HepG2 (cell line): ENCODE measurements at regions not wholly inside any gene's neighbourhood (a gene's known extent, or its start where the extent isn't known, plus 50 kb on each side); places are given as distances from the start of the nearest gene placed in this dataset.
A peak's percentile ranks its signal among the peaks of the same experiment; 100 is the strongest.

Source experiments
- BCL3 ChIP-seq: sonication (generic); formaldehyde crosslinking; IDR thresholded peaks from 2 replicates; pipeline ENCODE4 v1.5.1; 2020; ENCODE audit warnings: mild to moderate bottlenecking, missing genetic modification reagents, moderate library complexity
- CTCF ChIP-seq: sonication (generic); formaldehyde crosslinking; IDR thresholded peaks from 2 replicates; pipeline ENCODE4 v1.5.0; 2020; ENCODE audit warnings: mild to moderate bottlenecking, missing genetic modification reagents, moderate library complexity
- FOXK2 ChIP-seq: fragments of 450-650 bp; IDR thresholded peaks from 2 replicates; pipeline ENCODE4 v1.6.1; 2016
- FUBP1 ChIP-seq: sonication (generic); formaldehyde crosslinking; IDR thresholded peaks from 2 replicates; pipeline ENCODE4 v1.5.1; 2020; ENCODE audit warnings: missing genetic modification reagents, mild to moderate bottlenecking, borderline replicate concordance
- NFYB ChIP-seq: sonication (generic); formaldehyde crosslinking; IDR thresholded peaks from 2 replicates; pipeline ENCODE4 v1.4.0; 2020; ENCODE audit warnings: missing genetic modification reagents
- POLR2A ChIP-seq, 2 experiments: IDR thresholded peaks; 2 replicates each; pipeline ENCODE4 v1.6.1; 2011; ENCODE audit warnings: low read depth in 2 of 2, low read length in 2 of 2, mild to moderate bottlenecking in 1 of 2, moderate library complexity in 1 of 2; ENCODE audit not compliant: insufficient read depth in 1 of 2
- RAD21 ChIP-seq: fragments of 450-650 bp; formaldehyde crosslinking; IDR thresholded peaks from 2 replicates; pipeline ENCODE4 v1.5.0; 2020; ENCODE audit warnings: mild to moderate bottlenecking
- ZNF275 ChIP-seq: sonication (generic); formaldehyde crosslinking; IDR thresholded peaks from 2 replicates; pipeline ENCODE4 v1.8.0; 2022; ENCODE audit warnings: missing genetic modification reagents, mild to moderate bottlenecking, inconsistent platforms, borderline replicate concordance
- ZZZ3 ChIP-seq: sonication (generic); formaldehyde crosslinking; IDR thresholded peaks from 2 replicates; pipeline ENCODE4 v1.4.0; 2020; ENCODE audit warnings: missing genetic modification reagents, mild to moderate bottlenecking, borderline replicate concordance

GRCh38 chr12:114508529-114509129 lies 102.7 kb upstream of the TBX5 start:
- TF ChIP-seq CTCF: peak; percentile 85
- peak; percentile 53; the same call in 1 of the 2 replicates for TF ChIP-seq RAD21
- no peak for TF ChIP-seq ZNF275
- no peak for TF ChIP-seq BCL3 (CRISPR knock-in tag)
- TF ChIP-seq NFYB: no peak
- TF ChIP-seq FUBP1 (CRISPR knock-in tag): no peak
- no peak for TF ChIP-seq POLR2A (IDR thresholded peaks at IDR 0.05; ENCODE audit: insufficient read depth in 1 of 2, low read depth in 2 of 2, low read length in 2 of 2)
- no peak for TF ChIP-seq FOXK2
- TF ChIP-seq ZZZ3 (CRISPR knock-in tag): no peak
